ENCODE measurements at regions not wholly inside any gene's neighbourhood (a gene's known extent, or its start where the extent isn't known, plus 50 kb on each side); places are given as distances from the start of the nearest gene placed in this dataset.

DNA sequence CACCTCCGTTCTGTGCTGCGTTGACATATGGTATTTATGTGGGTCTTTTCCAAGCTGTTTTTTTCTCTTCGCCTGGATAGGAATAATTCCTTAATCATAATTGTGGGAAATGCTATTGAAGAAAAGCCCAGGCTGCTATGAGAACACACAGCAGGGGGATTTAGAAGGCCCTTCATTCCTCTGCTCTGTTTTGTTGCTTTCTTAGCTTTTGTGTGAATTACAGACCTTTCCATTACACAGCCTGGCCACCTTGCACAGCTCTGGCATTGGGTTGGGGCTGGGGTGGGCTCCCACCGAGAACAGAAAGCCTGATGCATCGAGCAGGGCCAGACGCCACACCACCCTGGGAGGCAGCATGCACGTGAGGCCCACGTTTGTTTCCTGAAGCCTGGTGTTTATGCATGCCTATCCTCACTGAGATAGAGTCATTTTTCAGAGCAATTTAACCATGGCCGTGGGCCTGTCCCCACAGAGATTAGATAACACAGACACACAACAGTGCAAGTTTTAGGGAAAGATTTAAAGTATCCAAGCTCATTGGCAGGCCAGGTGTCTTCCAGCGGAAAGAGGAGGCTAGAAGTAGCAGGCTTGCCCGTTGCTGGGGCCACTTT, 287.6 kb upstream of the PWP1 start:
- H3K9me3 Mint-ChIP-seq, result no peaks in the 10 kb centered on the region
- no peak for DNase-seq (ENCODE audit: low spot score in 2 of 2)
- no peaks in the 10 kb centered on the region for H3K27me3 Mint-ChIP-seq
- ATAC-seq (replicated peaks; ENCODE audit: extremely low read depth, poor library complexity, severe bottlenecking), result no peak
- no peak overlapping the region for H3K4me3 Mint-ChIP-seq
- no peak overlapping the region for H3K27ac Mint-ChIP-seq (ENCODE audit: low read depth)
- peaks cover 13% of the 10 kb centered on the region for H3K4me1 Mint-ChIP-seq
- no peaks in the 10 kb centered on the region for H3K36me3 Mint-ChIP-seq (ENCODE audit: insufficient read depth)

DNA sequence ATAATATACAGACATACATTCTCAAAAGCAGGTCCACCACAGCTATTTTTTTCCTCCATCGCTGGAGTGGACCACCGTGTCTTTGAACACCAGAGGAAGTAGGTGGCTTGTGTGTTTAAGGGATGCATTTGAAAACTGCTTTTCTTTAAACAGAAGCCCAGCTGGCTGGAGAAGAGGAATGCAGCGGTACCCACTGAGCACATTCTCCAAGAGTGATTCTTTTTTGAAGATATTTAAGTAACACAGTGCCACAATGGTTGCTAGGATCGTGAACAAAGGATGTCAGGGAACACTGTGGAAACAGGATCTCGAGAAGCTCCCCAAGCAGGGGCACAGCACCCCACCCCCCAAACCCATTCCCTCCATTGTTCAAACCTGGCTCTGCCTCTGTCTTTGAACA, 286.6 kb upstream of the PWP1 start:
- no peak for DNase-seq (ENCODE audit: low spot score in 2 of 2)
- H3K27ac Mint-ChIP-seq (ENCODE audit: low read depth), result no peak overlapping the region
- no peaks in the 10 kb centered on the region for H3K9me3 Mint-ChIP-seq
- no peak overlapping the region for H3K4me3 Mint-ChIP-seq
- H3K4me1 Mint-ChIP-seq, result peaks cover 13% of the 10 kb centered on the region
- no peaks in the 10 kb centered on the region for H3K36me3 Mint-ChIP-seq (ENCODE audit: insufficient read depth)
- H3K27me3 Mint-ChIP-seq, result no peaks in the 10 kb centered on the region
- ATAC-seq (replicated peaks; ENCODE audit: extremely low read depth, poor library complexity, severe bottlenecking), result no peak

DNA sequence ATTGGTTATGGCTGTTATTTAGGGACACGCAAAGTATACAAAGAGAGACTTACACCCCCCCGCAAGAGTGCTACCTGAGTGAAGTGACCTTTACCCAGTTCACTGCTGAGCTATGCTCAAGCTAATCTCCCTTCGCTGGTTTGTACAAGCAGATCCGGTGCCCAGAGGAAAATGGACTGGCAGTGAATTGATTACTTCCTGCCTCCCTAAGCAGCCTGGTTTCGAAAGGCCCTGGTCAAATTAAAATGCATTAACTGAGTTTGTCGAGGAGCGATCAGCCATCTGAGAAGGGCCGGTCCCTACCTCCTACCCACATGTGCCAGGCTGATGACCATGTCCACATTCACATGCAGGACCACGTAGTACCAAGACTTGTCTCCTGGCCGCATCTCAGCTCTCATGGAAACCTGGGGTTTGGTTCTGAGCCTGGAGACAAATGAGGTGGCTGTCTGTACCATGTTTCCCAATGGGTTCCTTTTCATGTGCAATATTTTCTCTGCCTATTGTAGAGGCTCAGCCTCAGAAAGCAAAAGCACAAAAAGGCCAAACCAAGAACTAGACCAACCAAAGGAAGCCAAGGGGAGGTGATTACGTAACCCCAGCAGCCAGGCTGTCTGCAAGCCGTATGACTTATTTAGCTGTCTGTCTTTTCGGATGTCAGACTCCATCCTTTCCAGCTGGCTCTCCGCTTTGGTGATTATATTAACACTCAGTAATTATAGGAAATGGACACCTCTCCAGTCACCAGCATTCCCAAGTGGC, 284.7 kb upstream of the PWP1 start:
- Mint-ChIP-seq H3K9me3 (no peaks in the 10 kb centered on the region), H3K36me3 (ENCODE audit: insufficient read depth) (no peaks in the 10 kb centered on the region), H3K4me1 (peaks cover 6% of the 10 kb centered on the region), H3K27ac (ENCODE audit: low read depth) (no peak overlapping the region), H3K4me3 (no peak overlapping the region), H3K27me3 (no peaks in the 10 kb centered on the region)
- no peak for ATAC-seq (replicated peaks; ENCODE audit: extremely low read depth, poor library complexity, severe bottlenecking)
- no peak for DNase-seq (ENCODE audit: low spot score in 2 of 2)

DNA sequence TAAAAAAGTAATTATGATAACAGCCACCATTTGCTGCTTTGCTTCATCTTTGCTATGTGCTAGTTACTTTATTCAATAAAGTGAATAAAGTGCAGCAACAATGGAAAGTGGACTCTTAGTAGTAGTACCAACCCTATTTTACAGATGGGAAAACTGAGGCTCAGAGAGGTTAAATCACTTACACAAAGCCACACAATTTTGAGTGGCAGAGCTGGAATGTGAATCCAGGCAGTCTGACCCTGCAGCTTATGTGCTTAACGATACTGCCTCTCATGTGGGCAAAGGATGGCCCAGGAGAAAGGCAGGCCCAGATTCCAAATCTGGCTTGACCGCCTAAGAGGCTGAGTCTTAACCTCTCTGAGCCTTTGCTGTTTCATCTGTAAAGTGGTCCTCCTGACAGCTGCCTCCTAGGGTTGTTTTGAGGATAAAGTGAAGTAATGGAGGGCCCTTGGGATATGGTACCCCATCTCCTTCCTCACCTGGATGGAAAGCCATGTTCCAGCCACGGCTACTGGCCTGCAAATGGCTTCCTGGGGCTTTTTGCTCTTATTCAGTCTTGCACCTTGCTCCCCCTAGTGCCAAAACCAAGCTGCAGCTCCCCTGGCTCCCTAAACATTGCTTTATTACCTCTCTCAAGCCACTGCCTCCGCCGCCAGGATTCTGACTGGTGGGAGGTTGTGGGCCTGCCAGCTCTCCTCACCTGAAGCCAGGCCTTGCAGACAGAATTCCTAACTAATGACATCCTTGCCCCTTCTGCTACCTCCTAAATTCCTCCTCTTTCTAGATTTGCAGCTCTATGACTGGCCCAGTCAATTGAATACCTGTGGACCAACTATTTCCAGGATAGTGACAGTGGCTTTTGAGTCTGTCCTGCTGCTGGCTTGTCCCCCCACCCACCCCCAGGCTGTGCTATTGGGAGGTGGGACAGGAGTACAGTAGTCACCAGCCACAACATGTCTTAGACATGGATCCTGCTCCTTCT, 283.3 kb upstream of the PWP1 start:
- peak; percentile 19 to 20 for DNase-seq (ENCODE audit: low spot score in 2 of 2)
- Mint-ChIP-seq H3K27me3 (no peaks in the 10 kb centered on the region), H3K27ac (ENCODE audit: low read depth) (no peak overlapping the region), H3K4me1 (peaks cover 6% of the 10 kb centered on the region), H3K36me3 (ENCODE audit: insufficient read depth) (no peaks in the 10 kb centered on the region), H3K4me3 (no peak overlapping the region), H3K9me3 (no peaks in the 10 kb centered on the region)
- no peak for ATAC-seq (replicated peaks; ENCODE audit: extremely low read depth, poor library complexity, severe bottlenecking)

DNA sequence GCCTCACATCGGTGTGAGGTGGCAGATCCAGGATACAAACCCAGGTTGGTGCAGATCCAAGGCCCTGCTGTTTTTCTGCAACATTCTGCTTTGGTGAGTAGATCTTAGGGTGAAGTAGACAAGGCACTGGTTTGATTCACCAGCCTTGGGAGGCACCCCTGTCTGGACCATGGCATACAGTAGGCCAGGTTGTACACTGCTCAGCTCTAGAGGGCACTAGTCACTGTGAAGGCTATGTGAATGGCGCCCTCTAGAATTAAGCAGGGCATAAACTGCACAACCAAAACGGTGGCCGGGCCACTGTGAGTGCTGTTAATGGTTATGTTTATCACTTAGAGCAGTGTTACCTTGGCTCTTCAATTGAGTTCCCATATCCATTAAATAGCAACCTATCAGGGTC, 280.6 kb upstream of the PWP1 start:
- no peaks in the 10 kb centered on the region for H3K9me3 Mint-ChIP-seq
- no peaks in the 10 kb centered on the region for H3K27me3 Mint-ChIP-seq
- H3K4me1 Mint-ChIP-seq, result peaks cover 6% of the 10 kb centered on the region
- DNase-seq (ENCODE audit: low spot score in 2 of 2), result no peak
- H3K27ac Mint-ChIP-seq (ENCODE audit: low read depth), result no peak overlapping the region
- peak; percentile 56 for ATAC-seq (replicated peaks; ENCODE audit: extremely low read depth, poor library complexity, severe bottlenecking)
- peaks cover 3% of the 10 kb centered on the region for H3K36me3 Mint-ChIP-seq (ENCODE audit: insufficient read depth)
- H3K4me3 Mint-ChIP-seq, result no peak overlapping the region

DNA sequence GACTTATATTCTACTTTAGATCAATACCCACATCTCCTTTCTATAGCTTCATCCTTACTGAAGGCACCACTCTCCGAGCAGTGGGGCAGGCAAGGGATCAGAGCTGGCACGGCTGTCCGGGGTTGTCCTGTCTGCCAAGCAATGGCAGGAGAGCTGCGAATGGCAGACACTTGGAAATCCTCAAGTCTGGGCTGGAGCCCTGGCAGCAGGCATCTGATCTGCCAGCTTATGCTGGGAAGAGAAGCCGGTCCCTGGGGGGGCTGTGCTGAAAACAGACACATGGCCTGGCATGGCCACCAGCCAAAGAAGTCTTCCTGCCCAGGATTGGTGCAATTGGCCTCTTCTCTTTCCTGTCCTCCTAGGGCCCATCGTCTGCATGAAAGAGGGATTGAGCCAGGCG, 280.2 kb upstream of the PWP1 start:
- Mint-ChIP-seq H3K27ac (ENCODE audit: low read depth) (no peak overlapping the region), H3K27me3 (no peaks in the 10 kb centered on the region), H3K4me1 (peaks cover 6% of the 10 kb centered on the region), H3K4me3 (no peak overlapping the region), H3K9me3 (no peaks in the 10 kb centered on the region), H3K36me3 (ENCODE audit: insufficient read depth) (peaks cover 4% of the 10 kb centered on the region)
- DNase-seq (ENCODE audit: low spot score in 2 of 2) (no peak), ATAC-seq (replicated peaks; ENCODE audit: extremely low read depth, poor library complexity, severe bottlenecking) (no peak)

DNA sequence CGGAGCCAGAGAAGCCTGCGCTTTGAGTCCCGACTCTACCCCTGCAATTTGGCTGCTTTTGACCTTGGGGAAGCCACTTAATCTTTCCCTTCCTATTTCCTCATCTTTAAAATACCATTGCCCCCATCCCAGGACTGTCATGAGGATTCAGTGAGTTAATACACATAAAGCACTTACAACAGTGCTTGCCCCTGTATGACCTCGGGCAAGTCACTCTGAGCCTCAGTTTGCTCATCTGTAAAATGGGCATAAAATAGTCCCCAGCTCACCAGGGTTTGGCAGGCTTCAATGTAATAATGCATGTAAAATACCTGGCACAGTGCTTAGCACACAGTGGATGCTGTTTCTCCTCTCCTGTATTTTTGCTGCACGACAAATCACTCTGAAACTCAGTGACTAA, 278.7 kb upstream of the PWP1 start:
- Mint-ChIP-seq H3K36me3 (ENCODE audit: insufficient read depth) (peaks cover 4% of the 10 kb centered on the region), H3K4me3 (no peak overlapping the region), H3K4me1 (peaks cover 6% of the 10 kb centered on the region), H3K27ac (ENCODE audit: low read depth) (no peak overlapping the region), H3K27me3 (no peaks in the 10 kb centered on the region), H3K9me3 (no peaks in the 10 kb centered on the region)
- no peak for ATAC-seq (replicated peaks; ENCODE audit: extremely low read depth, poor library complexity, severe bottlenecking)
- DNase-seq (ENCODE audit: low spot score in 2 of 2), result no peak

DNA sequence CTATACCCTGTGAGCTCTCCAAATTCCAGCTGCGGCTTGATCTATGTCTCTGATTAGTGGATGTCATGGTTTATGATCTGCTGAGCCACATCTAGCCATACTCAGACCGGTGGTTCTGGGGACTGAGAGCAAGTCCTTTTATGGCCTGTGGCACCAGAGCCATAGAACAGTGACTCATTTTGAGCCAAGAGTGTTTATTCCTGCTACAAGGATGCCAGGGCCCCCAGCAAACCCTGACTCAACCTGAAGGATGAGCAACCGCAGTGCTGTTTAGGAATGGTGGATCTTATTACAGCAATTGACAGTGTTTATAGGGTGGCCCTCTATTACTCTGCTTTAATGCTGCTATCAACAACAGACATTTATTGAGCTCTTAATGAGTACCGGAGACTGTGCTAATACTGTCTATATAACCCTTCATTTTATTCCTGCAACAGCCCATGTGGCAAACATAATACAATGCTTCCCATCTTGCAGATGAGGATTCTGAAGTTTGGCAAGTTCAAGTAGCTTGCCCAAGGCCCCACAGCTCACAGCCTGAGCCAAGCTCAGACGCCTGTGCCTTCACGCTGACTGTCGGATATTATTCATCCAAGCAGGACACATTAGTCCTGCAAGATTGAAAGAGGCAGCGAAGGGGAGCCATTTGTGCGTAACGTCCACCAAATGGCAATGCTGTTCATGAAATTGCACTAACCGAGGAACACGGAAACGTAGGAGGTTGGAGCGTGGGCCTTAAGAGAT, 273.6 kb upstream of the PWP1 start:
- Mint-ChIP-seq H3K4me3 (no peak overlapping the region), H3K4me1 (no peaks in the 10 kb centered on the region), H3K27me3 (no peaks in the 10 kb centered on the region), H3K27ac (ENCODE audit: low read depth) (no peak overlapping the region), H3K9me3 (no peaks in the 10 kb centered on the region), H3K36me3 (ENCODE audit: insufficient read depth) (peaks cover 6% of the 10 kb centered on the region)
- DNase-seq (ENCODE audit: low spot score in 2 of 2) (no peak), ATAC-seq (replicated peaks; ENCODE audit: extremely low read depth, poor library complexity, severe bottlenecking) (no peak)

DNA sequence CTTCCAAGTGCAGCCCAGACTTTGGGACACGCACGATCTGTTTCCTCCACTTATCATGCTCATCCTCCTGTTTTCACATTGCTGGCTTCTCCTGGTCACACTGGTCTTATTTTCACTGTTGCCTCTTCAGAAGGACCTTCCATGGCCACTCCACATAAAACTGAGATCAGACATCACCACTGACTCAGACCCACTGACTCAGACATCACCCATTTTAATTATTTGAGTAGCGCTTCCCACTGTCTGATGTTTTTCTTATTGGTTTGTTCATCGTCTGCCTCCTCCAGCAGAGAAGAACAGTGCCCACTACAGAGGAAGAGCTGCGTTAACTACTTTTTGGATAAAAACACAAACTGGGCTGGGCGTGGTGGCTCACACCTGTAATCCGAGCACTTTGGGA, 270.5 kb upstream of the PWP1 start:
- no peak overlapping the region for H3K4me3 Mint-ChIP-seq
- no peaks in the 10 kb centered on the region for H3K9me3 Mint-ChIP-seq
- H3K27ac Mint-ChIP-seq (ENCODE audit: low read depth), result no peak overlapping the region
- H3K4me1 Mint-ChIP-seq, result no peaks in the 10 kb centered on the region
- H3K27me3 Mint-ChIP-seq, result no peaks in the 10 kb centered on the region
- peaks cover 3% of the 10 kb centered on the region for H3K36me3 Mint-ChIP-seq (ENCODE audit: insufficient read depth)
- ATAC-seq (replicated peaks; ENCODE audit: extremely low read depth, poor library complexity, severe bottlenecking) (no peak), DNase-seq (ENCODE audit: low spot score in 2 of 2) (no peak)

DNA sequence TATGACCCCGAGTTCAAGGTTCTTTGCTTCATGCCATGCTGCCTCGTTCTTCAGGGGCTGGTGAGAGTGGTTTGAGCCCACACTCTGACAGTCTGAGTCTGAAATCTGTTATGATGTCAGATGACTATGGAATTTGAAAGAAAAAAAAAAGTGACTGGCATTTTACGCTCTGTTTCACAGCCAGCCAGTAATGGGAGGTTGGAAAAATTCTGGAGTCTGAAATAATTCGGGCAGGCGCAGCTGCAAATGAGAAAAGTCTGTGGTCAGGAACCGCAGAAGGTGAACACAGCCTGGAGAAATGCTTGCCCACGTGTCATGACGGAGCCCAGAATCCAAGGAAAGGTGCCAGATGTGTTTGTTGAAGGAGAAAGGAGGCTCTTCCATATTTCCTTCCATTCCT, 269.8 kb upstream of the PWP1 start:
- Mint-ChIP-seq H3K4me3 (no peak overlapping the region), H3K36me3 (ENCODE audit: insufficient read depth) (peaks cover 2% of the 10 kb centered on the region), H3K9me3 (no peaks in the 10 kb centered on the region), H3K27ac (ENCODE audit: low read depth) (no peak overlapping the region), H3K4me1 (no peaks in the 10 kb centered on the region), H3K27me3 (no peaks in the 10 kb centered on the region)
- ATAC-seq (replicated peaks; ENCODE audit: extremely low read depth, poor library complexity, severe bottlenecking), result no peak
- no peak for DNase-seq (ENCODE audit: low spot score in 2 of 2)

DNA sequence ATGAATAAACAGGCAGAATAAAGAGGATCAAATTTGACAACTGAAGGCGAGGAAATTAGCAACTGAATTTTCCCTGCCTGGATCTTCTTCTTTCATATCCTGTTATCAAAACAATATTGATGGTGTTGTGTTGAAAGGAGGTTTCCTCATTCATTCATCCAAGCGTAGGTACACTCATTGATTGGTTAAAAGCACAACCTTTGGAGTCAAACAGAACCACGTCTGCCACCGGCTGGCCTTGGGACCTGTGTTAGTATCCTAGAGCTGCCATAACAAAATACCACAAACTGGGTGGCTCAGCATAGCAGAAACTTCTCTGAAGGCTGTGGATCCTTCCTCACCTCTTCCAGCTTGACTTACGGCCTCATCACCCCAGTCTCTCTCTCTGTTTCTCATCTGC, 268.6 kb upstream of the PWP1 start:
- Mint-ChIP-seq H3K27ac (ENCODE audit: low read depth) (no peak overlapping the region), H3K36me3 (ENCODE audit: insufficient read depth) (peaks cover 2% of the 10 kb centered on the region), H3K27me3 (no peaks in the 10 kb centered on the region), H3K4me1 (no peaks in the 10 kb centered on the region), H3K9me3 (no peaks in the 10 kb centered on the region), H3K4me3 (no peak overlapping the region)
- ATAC-seq (replicated peaks; ENCODE audit: extremely low read depth, poor library complexity, severe bottlenecking), result no peak
- no peak for DNase-seq (ENCODE audit: low spot score in 2 of 2)

DNA sequence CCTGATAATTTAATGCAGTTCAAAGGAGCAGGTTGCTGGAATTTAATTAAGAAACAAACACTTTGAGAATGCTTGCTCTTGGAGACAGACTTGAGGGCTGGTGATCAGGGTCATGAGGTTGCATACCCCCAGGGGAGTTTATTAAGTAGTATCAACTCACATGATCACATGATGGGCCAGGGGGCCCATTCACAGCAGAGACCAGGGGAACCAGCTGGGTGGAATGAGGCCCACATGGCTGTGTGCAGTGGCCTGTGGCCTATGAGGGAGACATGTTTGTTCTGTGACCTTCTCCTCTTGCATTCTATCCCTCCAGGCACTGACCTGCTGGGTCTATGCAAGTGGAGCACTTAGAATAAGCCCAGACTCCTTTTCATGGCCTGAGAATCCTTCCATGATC, 266.6 kb upstream of the PWP1 start:
- DNase-seq (ENCODE audit: low spot score in 2 of 2) (no peak), ATAC-seq (replicated peaks; ENCODE audit: extremely low read depth, poor library complexity, severe bottlenecking) (no peak)
- Mint-ChIP-seq H3K36me3 (ENCODE audit: insufficient read depth) (peaks cover 2% of the 10 kb centered on the region), H3K4me3 (no peak overlapping the region), H3K9me3 (no peaks in the 10 kb centered on the region), H3K27ac (ENCODE audit: low read depth) (no peak overlapping the region), H3K4me1 (no peaks in the 10 kb centered on the region), H3K27me3 (no peaks in the 10 kb centered on the region)

Data from central memory CD8-positive, alpha-beta T cell (primary cell).